Hepatocyte (in vitro differentiated cells): ENCODE measurements at regions not wholly inside any gene's neighbourhood (a gene's known extent, or its start where the extent isn't known, plus 50 kb on each side); places are given as distances from the start of the nearest gene placed in this dataset.

Experiments
- CTCF ChIP-seq: fragments of 200-600 bp; sonication (generic); IDR thresholded peaks from 2 replicates; pipeline ENCODE4 v1.5.1; 2016; ENCODE audit warnings: antibody characterized with exemption, mild to moderate bottlenecking; ENCODE audit not compliant: poor library complexity
- EZH2 ChIP-seq: fragments of 200-600 bp; sonication (generic); IDR thresholded peaks from 2 replicates; pipeline ENCODE4 v1.6.1; 2016; ENCODE audit warnings: antibody characterized with exemption, mild to moderate bottlenecking, borderline replicate concordance
- EZH2phosphoT487 ChIP-seq: fragments of 200-600 bp; sonication (generic); IDR thresholded peaks from one replicate; pipeline ENCODE4 v1.6.1; 2018; ENCODE audit warnings: antibody characterized with exemption, mild to moderate bottlenecking, low read depth, moderate library complexity; ENCODE audit not compliant: unreplicated experiment, severe bottlenecking

GRCh38 chr11:133705873-133706272 is 139.4 kb downstream of the SPATA19 start:
- TF ChIP-seq CTCF (no peak), EZH2 (no peak), EZH2phosphoT487 (no peak)
